OCI-LY1 (cell line): ENCODE measurements at regions not wholly inside any gene's neighbourhood (a gene's known extent, or its start where the extent isn't known, plus 50 kb on each side); places are given as distances from the start of the nearest gene placed in this dataset.

Experiments
- EZH2 ChIP-seq: fragments of 200-600 bp; sonication (generic), shearing (Covaris generic); IDR thresholded peaks from 2 replicates; pipeline ENCODE4 v1.8.0; 2017; ENCODE audit warnings: borderline replicate concordance, mixed run types, mild to moderate bottlenecking, antibody characterized with exemption, low read length, moderate library complexity, mixed read lengths
- TF ChIP-seq, protein P1 (sequence below): fragments of 200-600 bp; sonication (generic), shearing (Covaris generic); IDR thresholded peaks from 2 replicates; pipeline ENCODE4 v1.5.1; 2017; ENCODE audit warnings: mild to moderate bottlenecking, antibody characterized with exemption, low read length, moderate library complexity, mixed read lengths

DNA sequence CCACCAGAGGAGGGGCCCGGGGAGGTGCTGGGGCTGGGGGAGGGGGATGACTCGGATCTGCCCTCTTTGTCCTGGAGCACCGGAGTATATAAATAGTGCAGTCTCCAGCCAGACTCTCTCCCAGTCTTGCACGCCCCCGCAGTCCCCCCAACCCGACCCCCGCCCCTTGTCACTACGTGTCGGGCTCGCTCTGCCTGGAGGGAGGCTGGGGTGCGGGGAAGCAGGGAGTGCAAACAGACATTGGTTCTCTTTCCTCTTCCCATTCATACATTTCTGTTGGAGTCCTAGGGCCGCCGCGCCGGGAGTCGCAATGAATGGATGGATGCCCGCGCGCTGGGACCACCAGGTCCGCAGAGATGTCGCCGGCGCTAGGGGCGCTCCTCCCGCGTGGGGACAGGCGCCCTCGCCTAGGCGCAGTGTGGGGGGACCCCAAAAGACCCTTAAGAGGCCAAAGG lies 179.3 kb downstream of the TBXT start:
- TF ChIP-seq, protein P1, sequence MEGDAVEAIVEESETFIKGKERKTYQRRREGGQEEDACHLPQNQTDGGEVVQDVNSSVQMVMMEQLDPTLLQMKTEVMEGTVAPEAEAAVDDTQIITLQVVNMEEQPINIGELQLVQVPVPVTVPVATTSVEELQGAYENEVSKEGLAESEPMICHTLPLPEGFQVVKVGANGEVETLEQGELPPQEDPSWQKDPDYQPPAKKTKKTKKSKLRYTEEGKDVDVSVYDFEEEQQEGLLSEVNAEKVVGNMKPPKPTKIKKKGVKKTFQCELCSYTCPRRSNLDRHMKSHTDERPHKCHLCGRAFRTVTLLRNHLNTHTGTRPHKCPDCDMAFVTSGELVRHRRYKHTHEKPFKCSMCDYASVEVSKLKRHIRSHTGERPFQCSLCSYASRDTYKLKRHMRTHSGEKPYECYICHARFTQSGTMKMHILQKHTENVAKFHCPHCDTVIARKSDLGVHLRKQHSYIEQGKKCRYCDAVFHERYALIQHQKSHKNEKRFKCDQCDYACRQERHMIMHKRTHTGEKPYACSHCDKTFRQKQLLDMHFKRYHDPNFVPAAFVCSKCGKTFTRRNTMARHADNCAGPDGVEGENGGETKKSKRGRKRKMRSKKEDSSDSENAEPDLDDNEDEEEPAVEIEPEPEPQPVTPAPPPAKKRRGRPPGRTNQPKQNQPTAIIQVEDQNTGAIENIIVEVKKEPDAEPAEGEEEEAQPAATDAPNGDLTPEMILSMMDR: no peak
- TF ChIP-seq EZH2: no peak
